ENCODE measurements at regions not wholly inside any gene's neighbourhood (a gene's known extent, or its start where the extent isn't known, plus 50 kb on each side); places are given as distances from the start of the nearest gene placed in this dataset.
A peak's percentile ranks its signal among the peaks of the same experiment; 100 is the strongest.

DNA sequence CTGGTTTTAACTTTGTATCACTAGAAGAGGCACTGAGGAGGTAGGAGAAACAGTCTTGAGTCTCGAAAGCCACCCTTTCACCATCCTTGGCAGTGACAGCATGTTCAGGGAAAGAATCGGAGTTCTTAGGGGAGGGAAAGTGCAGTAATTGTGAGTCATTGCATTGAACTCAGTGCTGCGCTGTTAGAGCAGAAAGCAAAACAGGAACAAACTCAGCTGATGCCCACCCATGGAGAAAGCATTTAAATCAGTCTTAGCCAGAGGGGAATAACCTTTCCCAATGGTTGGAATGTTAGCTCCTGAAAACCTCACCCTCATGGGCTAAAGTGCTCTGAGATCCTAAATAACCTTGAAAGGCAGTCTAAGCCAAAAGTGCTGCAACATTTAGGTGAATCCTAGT, 845.6 kb upstream of the CNTNAP5 start:
- no peaks in the 10 kb centered on the region for H3K27me3 ChIP-seq (ENCODE audit: insufficient read depth, low read depth)
- H3K9me3 ChIP-seq (ENCODE audit: insufficient read depth, low read depth) = no peaks in the 10 kb centered on the region
- no peaks in the 10 kb centered on the region for H3K36me3 ChIP-seq (ENCODE audit: low read depth)
- H3K4me1 ChIP-seq (replicated peaks; ENCODE audit: insufficient read depth) = no peaks in the 10 kb centered on the region
- intact Hi-C loops (cut with micrococcal nuclease; ENCODE audit: unreplicated experiment) = no loop called here
- H3K4me2 ChIP-seq = peak overlapping the region; percentile 24
- DNase-seq = no peak
- H2AFZ ChIP-seq = peak overlapping the region; percentile 13; the same call in 1 of the 2 replicates
- no peak overlapping the region for H3K4me3 ChIP-seq
- no peaks in the 10 kb centered on the region for H3K79me2 ChIP-seq (ENCODE audit: low read depth)
- H4K20me1 ChIP-seq (ENCODE audit: insufficient read depth) = no peaks in the 10 kb centered on the region
- BruUV-seq (replicated peaks) = no TSS peak
- TF ChIP-seq CTCF (conservative IDR thresholded peaks at IDR 0.05) = no peak
- TF ChIP-seq EZH2 (IDR thresholded peaks at IDR 0.05; ENCODE audit: low read depth) = no peak
- CTCF ChIA-PET = no interaction called here
- POLR2A ChIA-PET (ENCODE audit: unreplicated experiment) = no interaction called here
- no peaks in the 10 kb centered on the region for H3K9me2 ChIP-seq (ENCODE audit: insufficient read depth)
- H3F3A ChIP-seq (ENCODE audit: insufficient read depth, low read depth) = no peaks in the 10 kb centered on the region
- no peak overlapping the region for H3K27ac ChIP-seq

DNA sequence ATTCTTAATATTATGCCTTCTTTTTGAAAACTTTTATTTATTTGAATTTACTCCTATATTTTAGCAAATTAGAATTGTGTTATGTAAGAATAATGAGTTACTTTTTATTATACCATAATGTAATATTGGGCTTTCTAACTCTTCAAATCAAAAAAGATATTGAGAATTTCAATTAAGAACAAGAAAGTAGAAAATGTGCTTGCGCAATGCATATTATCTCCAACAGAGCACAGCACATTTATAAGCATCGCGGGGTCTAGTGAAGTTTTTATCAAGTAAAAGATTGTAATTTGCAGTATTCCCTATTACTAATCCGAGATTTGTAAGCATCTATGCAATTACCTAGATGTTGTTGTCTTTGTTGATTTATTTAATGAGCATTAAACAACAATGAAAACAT, 829.1 kb upstream of the CNTNAP5 start:
- POLR2A ChIA-PET (ENCODE audit: unreplicated experiment) = no interaction called here
- no TSS peak for BruUV-seq (replicated peaks)
- CTCF ChIA-PET = no interaction called here

GRCh38 chr2:123200035-123200434, 825.1 kb upstream of the CNTNAP5 start:
- no peak overlapping the region for H3K27ac ChIP-seq
- TF ChIP-seq CTCF (conservative IDR thresholded peaks at IDR 0.05) = no peak
- TF ChIP-seq EZH2 (IDR thresholded peaks at IDR 0.05; ENCODE audit: low read depth) = no peak
- H3F3A ChIP-seq (ENCODE audit: insufficient read depth, low read depth) = no peaks in the 10 kb centered on the region
- peak overlapping the region; percentile 28; the same call in 1 of the 2 replicates for H2AFZ ChIP-seq
- H3K36me3 ChIP-seq (ENCODE audit: low read depth) = no peaks in the 10 kb centered on the region
- H3K27me3 ChIP-seq (ENCODE audit: insufficient read depth, low read depth) = no peaks in the 10 kb centered on the region
- H3K9me2 ChIP-seq (ENCODE audit: insufficient read depth) = no peaks in the 10 kb centered on the region
- no peak overlapping the region for H3K4me3 ChIP-seq
- no peaks in the 10 kb centered on the region for H4K20me1 ChIP-seq (ENCODE audit: insufficient read depth)
- no TSS peak for BruUV-seq (replicated peaks)
- intact Hi-C loops (cut with micrococcal nuclease; ENCODE audit: unreplicated experiment) = no loop called here
- H3K9me3 ChIP-seq (ENCODE audit: insufficient read depth, low read depth) = peaks cover 4% of the 10 kb centered on the region; the same call in 1 of the 2 replicates
- no peaks in the 10 kb centered on the region for H3K79me2 ChIP-seq (ENCODE audit: low read depth)
- no peaks in the 10 kb centered on the region for H3K4me1 ChIP-seq (replicated peaks; ENCODE audit: insufficient read depth)
- ChIA-PET CTCF (no interaction called here), POLR2A (ENCODE audit: unreplicated experiment) (no interaction called here)
- no peak for DNase-seq
- H3K4me2 ChIP-seq = peak overlapping the region; percentile 5; the same call in 1 of the 2 replicates

More for the DNA sequence above, 829.1 kb upstream of the CNTNAP5 start:
- no peaks in the 10 kb centered on the region for H4K20me1 ChIP-seq (ENCODE audit: insufficient read depth)
- H3K4me1 ChIP-seq (replicated peaks; ENCODE audit: insufficient read depth) = no peaks in the 10 kb centered on the region
- TF ChIP-seq CTCF (conservative IDR thresholded peaks at IDR 0.05) (no peak), EZH2 (IDR thresholded peaks at IDR 0.05; ENCODE audit: low read depth) (no peak)
- H2AFZ ChIP-seq = no peak overlapping the region
- H3K4me3 ChIP-seq = no peak overlapping the region
- H3K79me2 ChIP-seq (ENCODE audit: low read depth) = no peaks in the 10 kb centered on the region
- no peaks in the 10 kb centered on the region for H3K9me2 ChIP-seq (ENCODE audit: insufficient read depth)
- H3K36me3 ChIP-seq (ENCODE audit: low read depth) = no peaks in the 10 kb centered on the region
- no peak overlapping the region for H3K4me2 ChIP-seq
- H3K9me3 ChIP-seq (ENCODE audit: insufficient read depth, low read depth) = no peaks in the 10 kb centered on the region
- H3F3A ChIP-seq (ENCODE audit: insufficient read depth, low read depth) = no peaks in the 10 kb centered on the region
- H3K27ac ChIP-seq = no peak overlapping the region
- H3K27me3 ChIP-seq (ENCODE audit: insufficient read depth, low read depth) = no peaks in the 10 kb centered on the region
- no peak for DNase-seq
- intact Hi-C loops (cut with micrococcal nuclease; ENCODE audit: unreplicated experiment) = no loop called here

All from PC-9 (cell line).